Loucy (cell line): ENCODE measurements at regions not wholly inside any gene's neighbourhood (a gene's known extent, or its start where the extent isn't known, plus 50 kb on each side); places are given as distances from the start of the nearest gene placed in this dataset.

Experiments used
- H2AFZ ChIP-seq: fragments of 200-600 bp; sonication (generic); 2 replicates; pipeline ENCODE4 v1.6.0; 2016; ENCODE audit warnings: antibody characterized with exemption, mild to moderate bottlenecking, low read length, moderate library complexity
- H3F3A ChIP-seq: fragments of 200-600 bp; 2 replicates; pipeline ENCODE4 v1.6.0; 2016; ENCODE audit warnings: antibody characterized with exemption, low read depth, mild to moderate bottlenecking
- H3K27me3 ChIP-seq: fragments of 200-600 bp; sonication (generic); 2 replicates; pipeline ENCODE4 v1.6.1; 2014; ENCODE audit warnings: low read length, mild to moderate bottlenecking; ENCODE audit not compliant: insufficient read depth, poor library complexity, severe bottlenecking
- H3K36me3 ChIP-seq: fragments of 200-600 bp; sonication (generic); 2 replicates; pipeline ENCODE4 v1.6.1; 2016; ENCODE audit warnings: low read length; ENCODE audit not compliant: insufficient read depth
- H3K4me1 ChIP-seq: fragments of 200-600 bp; sonication (generic); 2 replicates; pipeline ENCODE4 v1.5.1; 2014; ENCODE audit warnings: low read length, mild to moderate bottlenecking; ENCODE audit not compliant: insufficient read depth, poor library complexity, severe bottlenecking
- H3K4me2 ChIP-seq: fragments of 200-600 bp; sonication (generic); 2 replicates; pipeline ENCODE4 v1.6.0; 2014; ENCODE audit warnings: antibody characterized with exemption, low read length, low read depth, mild to moderate bottlenecking; ENCODE audit not compliant: poor library complexity, severe bottlenecking
- H3K4me3 ChIP-seq: fragments of 200-600 bp; sonication (generic); 2 replicates; pipeline ENCODE4 v1.5.1; 2014; ENCODE audit warnings: low read length, mild to moderate bottlenecking, mixed read lengths; ENCODE audit not compliant: poor library complexity, severe bottlenecking
- H3K79me2 ChIP-seq: fragments of 200-600 bp; sonication (generic); 2 replicates; pipeline ENCODE4 v1.6.1; 2014; ENCODE audit warnings: low read length; ENCODE audit not compliant: insufficient read depth
- H3K9ac ChIP-seq: fragments of 200-600 bp; sonication (generic); 2 replicates; pipeline ENCODE4 v1.6.0; 2014; ENCODE audit warnings: mild to moderate bottlenecking, low read depth, low read length, moderate library complexity; ENCODE audit not compliant: poor library complexity, severe bottlenecking
- H3K9me2 ChIP-seq: fragments of 200-600 bp; sonication (generic); replicated peaks from 2 replicates; pipeline ENCODE4 v1.6.1; 2016; ENCODE audit warnings: low read depth, low read length, mixed read lengths
- H3K9me3 ChIP-seq: fragments of 200-600 bp; sonication (generic); 2 replicates; pipeline ENCODE4 v1.6.1; 2014; ENCODE audit warnings: mild to moderate bottlenecking, antibody characterized with exemption, low read length, low read depth; ENCODE audit not compliant: insufficient read depth
- H4K20me1 ChIP-seq: fragments of 200-600 bp; sonication (generic); 2 replicates; pipeline ENCODE4 v1.6.0; 2014; ENCODE audit warnings: antibody characterized with exemption, low read length, mild to moderate bottlenecking; ENCODE audit not compliant: insufficient read depth, poor library complexity, severe bottlenecking
- EZH2phosphoT487 ChIP-seq: fragments of 200-600 bp; IDR thresholded peaks from 2 replicates; pipeline ENCODE4 v1.6.1; 2018; ENCODE audit warnings: antibody characterized with exemption, mild to moderate bottlenecking, moderate library complexity, borderline replicate concordance
- TF ChIP-seq, protein P1 (sequence below): fragments of 200-600 bp; sonication (generic); conservative IDR thresholded peaks from 2 replicates; pipeline ENCODE4 v1.5.1; 2014; ENCODE audit warnings: mild to moderate bottlenecking, antibody characterized with exemption, low read length

DNA sequence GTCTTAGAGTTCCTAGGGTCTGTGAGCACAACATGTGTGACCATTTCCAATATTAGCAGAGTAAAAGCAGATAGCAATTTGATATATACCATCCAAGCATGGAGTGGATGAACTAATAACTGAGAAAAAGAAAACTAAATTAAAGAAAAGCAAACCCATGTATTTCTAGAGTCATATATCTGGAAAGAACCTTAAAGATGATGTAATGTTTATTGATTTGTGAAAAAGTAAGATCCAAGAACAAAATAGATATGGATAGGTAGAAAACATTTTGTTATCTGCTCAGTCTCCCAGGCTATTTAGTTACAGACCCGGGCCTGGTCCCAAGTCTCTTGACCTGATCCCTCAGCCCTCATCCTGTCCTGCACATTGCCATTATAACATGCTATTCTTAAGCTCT is 526.8 kb downstream of the EPM2A start:
- Histone ChIP-seq H3K4me3 (no peak overlapping the region), H3K27me3 (no peaks in the 10 kb centered on the region), H2AFZ (no peak overlapping the region), H3K9me3 (no peaks in the 10 kb centered on the region), H3K4me2 (no peak overlapping the region), H3K36me3 (no peaks in the 10 kb centered on the region), H3K9me2 (no peaks in the 10 kb centered on the region), H3K79me2 (no peaks in the 10 kb centered on the region), H3K9ac (no peak overlapping the region), H3F3A (no peaks in the 10 kb centered on the region), H4K20me1 (no peaks in the 10 kb centered on the region), H3K4me1 (peaks cover 4% of the 10 kb centered on the region)
- TF ChIP-seq EZH2phosphoT487: no peak
- TF ChIP-seq, protein P1, sequence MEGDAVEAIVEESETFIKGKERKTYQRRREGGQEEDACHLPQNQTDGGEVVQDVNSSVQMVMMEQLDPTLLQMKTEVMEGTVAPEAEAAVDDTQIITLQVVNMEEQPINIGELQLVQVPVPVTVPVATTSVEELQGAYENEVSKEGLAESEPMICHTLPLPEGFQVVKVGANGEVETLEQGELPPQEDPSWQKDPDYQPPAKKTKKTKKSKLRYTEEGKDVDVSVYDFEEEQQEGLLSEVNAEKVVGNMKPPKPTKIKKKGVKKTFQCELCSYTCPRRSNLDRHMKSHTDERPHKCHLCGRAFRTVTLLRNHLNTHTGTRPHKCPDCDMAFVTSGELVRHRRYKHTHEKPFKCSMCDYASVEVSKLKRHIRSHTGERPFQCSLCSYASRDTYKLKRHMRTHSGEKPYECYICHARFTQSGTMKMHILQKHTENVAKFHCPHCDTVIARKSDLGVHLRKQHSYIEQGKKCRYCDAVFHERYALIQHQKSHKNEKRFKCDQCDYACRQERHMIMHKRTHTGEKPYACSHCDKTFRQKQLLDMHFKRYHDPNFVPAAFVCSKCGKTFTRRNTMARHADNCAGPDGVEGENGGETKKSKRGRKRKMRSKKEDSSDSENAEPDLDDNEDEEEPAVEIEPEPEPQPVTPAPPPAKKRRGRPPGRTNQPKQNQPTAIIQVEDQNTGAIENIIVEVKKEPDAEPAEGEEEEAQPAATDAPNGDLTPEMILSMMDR: no peak

DNA sequence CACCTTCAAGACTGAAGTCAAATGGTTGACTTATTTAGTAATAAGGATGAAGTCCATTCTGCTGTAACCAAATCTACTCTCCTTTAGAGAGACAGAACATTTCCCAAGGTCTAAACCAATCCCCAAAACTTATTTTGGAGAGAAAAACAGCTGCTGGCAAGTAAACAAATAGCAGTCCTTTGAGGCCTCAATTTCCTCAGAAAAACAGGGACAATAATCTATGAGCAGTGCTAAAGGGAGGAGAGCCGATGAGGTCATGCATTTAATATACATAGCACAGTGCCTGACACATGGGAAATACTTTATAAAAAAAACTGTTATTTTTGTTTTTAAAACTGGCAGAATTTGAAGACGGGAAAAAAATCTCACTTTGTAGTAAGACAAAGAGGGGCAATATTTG is 526.0 kb downstream of the EPM2A start:
- no peaks in the 10 kb centered on the region for H3F3A ChIP-seq
- H4K20me1 ChIP-seq: no peaks in the 10 kb centered on the region
- no peaks in the 10 kb centered on the region for H3K79me2 ChIP-seq
- no peaks in the 10 kb centered on the region for H3K36me3 ChIP-seq
- TF ChIP-seq, protein P1: no peak
- no peak for TF ChIP-seq EZH2phosphoT487
- peaks cover 4% of the 10 kb centered on the region for H3K4me1 ChIP-seq
- no peaks in the 10 kb centered on the region for H3K27me3 ChIP-seq
- no peak overlapping the region for H3K4me2 ChIP-seq
- H3K9me3 ChIP-seq: no peaks in the 10 kb centered on the region
- no peaks in the 10 kb centered on the region for H3K9me2 ChIP-seq
- no peak overlapping the region for H2AFZ ChIP-seq
- no peak overlapping the region for H3K9ac ChIP-seq
- no peak overlapping the region for H3K4me3 ChIP-seq

DNA sequence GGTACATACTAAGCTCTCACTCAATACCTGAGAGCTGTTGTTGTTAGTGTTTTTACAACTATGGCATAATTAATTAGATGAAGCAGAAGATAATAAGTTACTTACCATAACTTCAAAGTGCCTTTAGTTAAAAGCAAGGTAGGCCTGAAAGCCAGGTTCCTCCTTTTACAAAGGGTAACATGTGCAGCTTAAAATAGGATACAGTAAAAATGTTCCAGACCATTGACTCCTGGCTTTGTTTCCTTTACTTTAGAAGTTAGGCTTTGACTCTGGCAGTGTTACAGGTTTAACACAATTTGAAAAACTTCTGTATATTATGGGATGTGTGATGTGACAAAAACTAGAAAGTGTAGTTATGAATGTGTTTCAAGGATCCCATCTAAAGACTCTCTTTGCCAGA is 522.5 kb downstream of the EPM2A start:
- no peaks in the 10 kb centered on the region for H3K36me3 ChIP-seq
- no peak overlapping the region for H3K9ac ChIP-seq
- no peaks in the 10 kb centered on the region for H3K9me2 ChIP-seq
- H3K27me3 ChIP-seq: no peaks in the 10 kb centered on the region
- no peaks in the 10 kb centered on the region for H4K20me1 ChIP-seq
- H3K4me2 ChIP-seq: no peak overlapping the region
- peak overlapping the region; percentile 39 for H2AFZ ChIP-seq
- TF ChIP-seq, protein P1: no peak
- no peak for TF ChIP-seq EZH2phosphoT487
- peaks cover 4% of the 10 kb centered on the region for H3K4me1 ChIP-seq
- H3K9me3 ChIP-seq: no peaks in the 10 kb centered on the region
- no peaks in the 10 kb centered on the region for H3K79me2 ChIP-seq
- H3K4me3 ChIP-seq: no peak overlapping the region
- H3F3A ChIP-seq: no peaks in the 10 kb centered on the region
